Germinal center (tissue), 1 donor: ENCODE measurements at regions not wholly inside any gene's neighbourhood (a gene's known extent, or its start where the extent isn't known, plus 50 kb on each side); places are given as distances from the start of the nearest gene placed in this dataset.

Source experiments
- DNase-seq: peaks from one replicate; pipeline ENCODE4 v3.0.0; 2012; ENCODE audit warnings: mixed read lengths, low spot score

DNA sequence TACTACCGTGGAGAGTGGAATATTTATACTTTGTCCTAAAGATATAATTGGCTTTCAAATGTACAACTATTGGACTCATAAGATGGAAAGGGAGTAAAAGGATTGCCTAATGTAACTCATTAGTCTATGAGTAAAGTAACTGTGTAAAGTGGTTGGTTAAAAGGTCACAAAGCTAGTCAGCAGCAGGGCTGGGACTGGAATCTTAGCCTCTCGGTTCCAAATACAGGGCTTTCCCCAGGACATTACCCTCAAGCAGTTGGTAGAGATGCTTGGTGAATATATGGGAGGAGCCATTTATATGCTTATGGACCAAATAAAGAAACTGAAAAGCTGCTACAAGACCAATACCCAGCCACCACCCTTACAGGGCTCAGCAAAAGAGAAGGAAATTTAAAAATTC, 283.7 kb downstream of the HLX start:
- no peak for DNase-seq

DNA sequence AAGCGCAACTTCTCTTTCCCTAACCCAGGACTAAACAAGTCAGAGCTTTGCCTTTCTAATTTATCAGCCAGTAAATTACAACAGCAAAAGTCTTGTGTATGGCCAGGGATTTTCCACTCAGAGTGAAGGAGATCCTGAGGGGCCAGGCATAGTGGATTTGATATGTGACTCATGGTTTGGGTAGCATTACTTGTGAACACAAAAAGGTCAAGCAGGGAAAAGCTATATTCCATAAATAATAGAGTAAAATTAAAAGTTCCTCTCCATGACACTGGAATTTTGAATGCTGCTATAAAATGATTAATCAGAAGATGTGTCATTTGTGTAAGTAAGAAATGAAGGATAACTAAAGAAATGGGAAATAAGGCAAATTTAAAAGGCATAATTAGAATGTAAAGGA, 284.8 kb downstream of the HLX start:
- DNase-seq, result no peak

DNA sequence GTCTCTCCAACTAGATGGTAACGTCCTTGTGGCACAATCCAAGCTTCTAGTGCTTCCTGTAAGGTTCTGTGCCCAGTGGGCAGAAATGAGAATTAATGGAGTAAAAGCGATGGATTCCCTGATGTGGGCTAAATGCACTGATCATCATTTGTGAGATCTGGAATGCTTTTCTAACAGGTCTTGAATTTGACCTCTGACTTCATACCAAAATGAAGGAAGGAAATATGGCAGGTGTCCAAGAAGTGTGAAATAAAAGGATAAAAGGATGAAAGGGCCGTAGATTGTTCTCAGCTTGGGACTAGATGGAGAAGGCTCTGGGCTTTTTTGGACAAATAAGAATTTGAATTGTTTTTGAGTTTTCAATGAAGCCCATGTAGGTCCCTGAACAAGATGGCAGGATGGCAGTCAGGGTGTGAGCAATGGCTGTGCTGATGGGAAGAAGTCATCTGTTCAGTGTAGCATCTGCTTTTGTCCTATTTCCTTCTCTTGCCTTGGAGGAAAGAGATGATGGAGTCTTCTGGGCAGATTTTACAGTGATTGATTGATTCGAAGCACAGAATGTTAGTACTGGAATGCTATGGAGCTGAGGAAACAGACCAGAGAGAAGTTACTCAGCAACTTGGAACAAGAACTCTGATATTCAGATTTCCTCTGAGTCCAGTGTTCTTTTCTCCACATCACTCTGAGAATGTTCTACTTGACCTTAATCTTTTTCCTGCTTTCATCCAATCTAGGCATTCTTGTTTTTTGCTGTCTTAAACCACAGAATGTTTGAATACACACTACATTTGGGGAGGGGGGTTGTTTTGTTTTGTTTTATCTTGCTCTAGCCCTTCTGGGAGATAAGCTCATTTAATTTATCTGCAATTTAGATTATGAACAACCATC, 286.0 kb downstream of the HLX start:
- no peak for DNase-seq

DNA sequence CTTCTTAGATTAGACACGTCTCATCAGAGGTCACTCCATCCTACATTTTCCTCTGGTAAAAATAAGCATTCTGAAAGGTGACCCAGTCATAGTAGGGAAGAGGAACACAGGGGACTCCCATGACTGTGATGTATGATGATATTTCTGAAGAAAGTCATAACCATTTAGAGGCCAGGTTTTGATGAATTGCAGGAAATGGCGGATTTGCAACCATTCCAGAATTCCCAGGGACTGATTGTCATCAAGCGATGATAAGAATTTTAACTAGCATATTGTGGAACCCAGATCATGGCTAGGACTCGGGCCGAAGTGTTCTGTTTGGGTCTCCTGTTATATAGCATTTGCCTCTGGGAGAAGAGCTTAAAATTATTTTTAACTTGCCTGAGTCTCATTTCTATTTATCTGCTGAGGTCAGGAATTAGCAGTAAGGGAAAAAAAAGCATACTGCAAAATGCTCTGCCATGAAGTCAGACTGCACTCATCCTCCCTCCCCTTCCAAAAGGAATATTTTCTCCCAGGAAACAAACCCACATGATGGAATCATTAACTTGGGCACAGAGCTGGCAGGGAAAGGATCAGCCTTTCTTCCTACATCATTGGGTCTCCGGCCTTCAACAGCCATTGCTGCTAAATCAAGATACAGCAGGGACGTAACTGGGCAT, 286.7 kb downstream of the HLX start:
- no peak for DNase-seq

DNA sequence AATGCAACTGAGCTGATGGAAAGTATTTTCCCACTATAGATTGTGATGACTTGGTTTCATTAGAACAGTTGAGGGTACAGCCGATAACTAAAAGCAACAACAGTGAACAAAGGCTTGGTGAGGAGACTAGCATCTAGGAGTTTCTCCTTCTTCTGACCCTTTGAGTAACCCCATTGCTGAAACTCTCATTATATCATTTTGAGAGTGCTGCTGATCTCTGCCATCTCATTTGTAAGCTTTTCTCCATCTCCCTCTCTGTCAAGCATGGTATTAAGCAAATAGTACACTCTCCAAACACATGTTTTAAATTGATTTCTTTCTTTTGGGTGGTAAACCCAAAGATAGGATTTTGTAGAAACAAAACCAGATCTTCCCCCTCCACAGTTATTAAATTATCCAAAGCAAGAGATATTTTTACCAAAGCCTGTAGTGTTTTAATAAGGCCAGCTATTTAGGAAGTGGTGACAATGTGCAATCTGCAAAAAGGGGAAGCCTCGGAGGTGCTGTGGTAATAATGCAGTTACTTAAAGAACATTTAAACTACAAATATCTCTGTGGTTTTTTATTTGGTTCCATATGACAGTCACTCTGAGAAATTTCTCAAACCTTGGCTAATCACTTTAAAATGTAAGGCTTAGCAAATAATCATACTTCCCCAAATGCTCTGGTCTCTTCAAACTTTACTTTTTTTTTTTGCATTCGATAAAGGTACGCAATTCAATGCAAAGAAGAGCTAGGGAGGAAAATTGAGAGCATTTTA, 287.5 kb downstream of the HLX start:
- peak; percentile 49 for DNase-seq

DNA sequence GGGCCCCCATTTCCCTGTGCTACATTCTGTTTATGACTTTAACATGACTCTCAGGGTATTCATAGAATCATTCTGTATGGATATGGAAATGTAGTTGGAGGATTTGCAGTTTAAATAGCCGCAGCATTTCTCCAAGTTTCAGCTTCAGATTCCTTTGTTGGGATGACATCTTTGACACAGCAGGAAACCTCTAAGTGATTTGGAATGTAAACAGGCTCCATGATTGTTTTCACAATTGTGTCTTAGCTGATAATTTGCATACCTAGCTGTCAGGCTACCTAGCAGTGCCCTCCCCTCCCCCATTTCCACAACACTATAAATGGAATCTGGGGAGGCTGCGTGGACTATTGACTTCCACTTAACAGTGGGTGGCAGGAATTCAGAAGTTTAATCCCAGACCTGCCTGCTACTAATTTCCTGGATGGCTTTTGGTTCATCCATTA, 290.2 kb downstream of the HLX start:
- no peak for DNase-seq

DNA sequence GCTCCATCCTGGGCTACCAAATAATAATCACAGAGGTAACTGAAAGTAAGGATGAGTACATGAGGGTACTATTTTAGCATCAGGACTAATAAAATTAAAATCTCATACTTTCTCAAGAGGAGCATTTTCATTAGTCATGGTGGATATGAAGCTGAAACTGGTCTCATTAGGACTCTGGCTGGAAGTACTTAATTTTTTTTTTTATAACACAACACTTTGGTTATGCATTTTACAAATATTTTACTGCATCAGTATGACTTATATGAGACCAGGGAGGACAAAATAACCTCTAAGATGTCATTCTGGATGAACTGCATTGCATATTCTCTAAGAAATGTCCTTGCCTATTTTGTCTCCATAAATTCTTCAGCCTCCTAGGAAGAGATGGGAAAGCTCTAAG, 290.9 kb downstream of the HLX start:
- no peak for DNase-seq

DNA sequence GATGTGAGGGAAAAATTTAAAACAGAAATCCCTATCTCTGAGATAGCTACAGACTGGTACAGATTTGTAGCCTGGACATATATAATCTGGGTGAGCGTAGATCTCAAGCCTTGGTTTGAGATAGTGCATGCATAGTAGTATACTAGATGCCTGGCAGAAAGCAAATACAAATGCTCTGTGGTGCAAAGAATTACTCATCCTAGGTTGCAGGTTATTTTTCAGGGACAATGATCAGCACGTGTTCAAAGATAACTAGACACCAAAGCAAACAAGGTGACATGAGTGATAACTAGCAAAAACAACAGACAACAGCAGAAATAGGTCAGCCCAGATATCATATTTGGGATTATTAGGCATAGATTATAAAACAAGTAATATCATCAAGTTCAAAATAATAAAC, 292.5 kb downstream of the HLX start:
- no peak for DNase-seq

DNA sequence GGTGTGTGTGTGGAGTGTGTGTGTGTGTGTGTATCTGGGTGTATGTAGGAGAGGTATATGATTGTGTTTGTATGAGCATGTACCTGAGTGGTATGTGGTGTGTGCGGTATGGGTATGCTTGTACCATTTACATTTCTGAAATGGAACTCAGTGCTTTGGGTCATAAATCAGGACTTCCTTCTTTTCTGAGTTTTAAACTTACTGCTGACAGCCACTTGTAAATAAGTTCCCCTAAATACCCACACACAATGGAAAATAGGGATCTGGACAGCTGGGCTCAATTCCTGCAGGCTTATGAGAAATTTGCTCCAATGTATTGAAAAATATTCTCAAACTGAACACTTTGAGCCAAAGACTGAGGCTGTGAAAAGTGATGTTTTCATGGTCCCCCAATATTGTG, 293.6 kb downstream of the HLX start:
- no peak for DNase-seq

DNA sequence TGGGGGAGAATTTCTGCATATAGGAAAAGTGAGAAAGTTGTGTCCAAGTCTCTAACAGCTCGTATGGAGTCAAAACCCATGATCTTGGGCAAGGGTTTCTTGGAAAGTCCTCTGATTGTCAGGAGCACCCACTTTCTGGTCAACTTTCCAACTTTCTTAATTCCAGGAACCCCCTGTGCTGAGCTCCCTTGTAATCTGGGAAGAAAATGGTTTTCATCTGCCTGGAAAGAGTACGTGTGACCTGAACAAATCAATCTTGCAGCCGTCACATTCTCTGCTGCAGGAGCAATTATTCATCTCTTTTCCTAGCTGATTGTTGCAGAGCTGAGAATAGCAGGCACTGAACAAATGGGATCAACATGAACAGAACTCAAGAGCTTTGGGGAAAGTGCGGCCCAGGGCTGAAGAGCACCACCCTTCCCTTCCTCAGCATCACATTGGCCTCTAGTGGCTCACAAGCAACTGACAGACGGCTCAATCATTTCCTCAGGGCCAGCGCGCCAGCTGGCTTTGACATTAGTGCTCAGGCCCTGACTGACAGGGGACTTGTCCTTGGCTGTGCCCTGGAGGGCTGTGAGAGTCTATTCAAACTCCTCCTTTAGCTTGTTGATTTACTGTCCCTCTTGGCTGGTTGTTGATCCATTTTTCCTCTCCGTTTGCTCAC, 295.2 kb downstream of the HLX start:
- DNase-seq, result no peak

DNA sequence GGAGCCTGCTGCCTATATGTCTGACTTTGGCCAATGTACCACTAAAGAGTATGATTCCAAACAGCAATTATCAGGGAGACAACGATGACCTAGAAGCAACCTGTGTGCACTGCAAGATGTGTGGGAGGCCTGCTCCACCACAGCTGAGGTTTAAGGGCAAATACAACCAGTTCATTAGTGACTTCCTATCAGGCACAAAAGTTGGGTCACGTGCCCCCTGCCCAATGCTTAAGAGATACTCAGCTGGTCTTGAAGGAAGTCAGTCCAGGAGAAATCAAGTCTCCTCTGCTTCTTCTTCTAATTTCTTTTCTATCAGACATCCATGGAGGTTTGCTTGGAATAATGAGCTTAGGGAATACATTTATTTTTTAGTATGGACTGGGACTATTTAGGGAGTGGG, 296.0 kb downstream of the HLX start:
- no peak for DNase-seq

DNA sequence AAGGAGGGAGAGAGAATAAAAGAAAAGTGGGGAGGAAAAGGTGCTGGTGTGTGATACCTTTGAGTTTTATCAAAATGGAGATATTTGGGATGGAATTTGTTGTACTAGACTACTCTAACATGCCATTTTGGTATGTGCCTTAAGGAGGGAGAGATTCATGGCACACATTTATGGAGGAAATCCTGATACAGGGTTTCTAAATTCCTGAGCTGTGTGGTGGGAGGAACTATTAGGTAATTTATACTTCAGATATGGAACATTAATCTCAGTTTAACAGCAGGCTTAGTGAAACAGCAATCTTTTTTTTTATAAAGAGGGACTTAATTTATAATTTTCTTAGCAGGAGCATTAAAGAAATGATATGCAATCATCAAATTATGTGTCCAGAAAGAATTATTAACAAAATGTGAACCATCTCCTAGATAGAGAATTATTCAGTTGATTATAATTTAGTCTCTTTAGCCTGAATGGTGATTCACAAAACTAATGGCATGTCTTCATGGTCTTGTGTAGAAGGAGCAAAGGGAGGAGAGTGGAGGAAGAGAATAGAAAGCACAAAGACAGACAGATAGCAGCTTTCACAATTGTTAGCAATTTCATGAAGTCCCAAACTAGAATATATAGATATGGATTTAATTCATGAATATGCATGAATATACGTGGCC, 301.6 kb downstream of the HLX start:
- no peak for DNase-seq

DNA sequence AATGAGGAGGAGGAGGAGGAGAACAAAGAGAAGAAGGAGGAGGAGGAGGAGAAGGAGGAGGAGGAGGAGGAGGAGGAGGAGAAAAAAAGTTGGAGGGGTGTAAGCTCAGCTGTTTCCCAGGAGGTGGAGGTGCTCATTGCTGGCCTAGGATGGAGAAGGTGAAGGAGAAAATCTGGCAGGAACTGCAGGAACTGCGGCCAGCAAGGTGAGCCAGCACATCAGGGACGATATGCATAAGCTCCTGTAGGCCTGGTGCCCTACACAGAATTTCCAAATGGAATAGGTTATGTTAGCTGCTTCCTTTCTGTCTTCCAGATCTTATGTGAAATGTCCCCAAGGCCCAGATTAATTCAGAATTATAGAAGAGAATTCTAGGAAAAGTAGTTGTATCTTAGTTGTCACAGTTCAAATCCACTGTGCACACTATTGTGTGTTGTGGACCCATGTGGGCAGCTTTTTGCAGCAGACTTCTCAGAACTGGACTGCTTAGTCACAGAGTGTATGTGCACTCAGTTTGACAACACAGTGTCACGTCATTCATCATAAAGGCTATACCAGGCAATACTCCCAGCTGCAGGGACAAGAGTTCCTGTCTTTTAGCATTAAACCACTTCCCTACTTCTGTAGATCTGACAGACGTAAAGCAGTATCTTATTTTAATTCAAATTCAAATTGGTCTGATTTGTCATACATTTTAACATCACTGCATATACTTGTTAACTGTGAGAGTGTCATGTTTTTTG, 303.7 kb downstream of the HLX start:
- DNase-seq, result no peak

DNA sequence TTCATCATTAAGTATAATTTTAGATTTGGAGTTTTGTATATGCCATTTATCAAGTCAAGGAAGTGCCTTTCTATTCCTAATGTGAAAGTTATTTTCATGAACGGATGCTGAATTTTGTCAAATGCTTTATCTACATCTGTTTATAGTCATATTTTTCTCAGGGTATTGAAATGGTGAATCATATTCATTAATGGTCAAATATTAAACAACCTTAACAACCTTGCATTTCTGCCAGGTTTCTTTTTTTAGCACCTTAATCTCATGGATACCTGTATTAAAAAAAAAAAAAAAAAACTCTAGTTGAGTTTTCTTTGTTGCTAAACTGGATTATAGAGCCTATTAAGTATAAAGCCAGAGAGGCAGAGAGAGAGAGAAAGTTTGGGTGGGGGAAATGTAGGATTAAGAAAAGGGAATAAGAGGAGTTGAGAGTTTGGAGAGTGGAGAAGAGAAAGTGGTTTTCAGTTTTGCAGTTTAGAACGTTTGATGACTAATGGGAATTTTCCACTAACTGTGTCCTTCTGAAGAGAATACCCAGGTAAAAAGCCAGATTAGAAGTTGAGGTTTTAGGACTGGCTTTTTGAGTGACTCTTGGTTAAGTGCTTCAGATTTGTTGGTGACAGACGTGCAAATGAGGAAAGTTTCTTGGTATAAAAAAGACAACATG, 305.0 kb downstream of the HLX start:
- DNase-seq, result no peak

DNA sequence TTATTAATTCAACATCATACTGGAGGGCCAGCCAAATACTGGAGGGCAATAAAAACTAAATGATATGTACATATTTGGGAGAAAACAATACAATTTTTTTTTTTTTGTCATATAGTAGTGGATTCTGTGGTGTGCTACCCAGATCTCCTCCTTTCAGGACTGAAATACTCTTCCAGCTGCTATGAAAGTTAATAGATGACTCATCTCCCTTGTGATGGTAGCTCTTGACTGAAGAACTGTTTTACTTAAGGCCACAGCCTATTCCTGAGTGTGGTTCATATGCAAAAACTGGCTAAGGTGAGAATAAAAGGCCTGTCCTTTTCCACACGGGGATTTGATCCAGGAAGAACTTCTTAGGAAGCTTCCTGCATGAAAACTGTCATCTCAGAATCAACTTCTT, 307.9 kb downstream of the HLX start:
- DNase-seq, result no peak

DNA sequence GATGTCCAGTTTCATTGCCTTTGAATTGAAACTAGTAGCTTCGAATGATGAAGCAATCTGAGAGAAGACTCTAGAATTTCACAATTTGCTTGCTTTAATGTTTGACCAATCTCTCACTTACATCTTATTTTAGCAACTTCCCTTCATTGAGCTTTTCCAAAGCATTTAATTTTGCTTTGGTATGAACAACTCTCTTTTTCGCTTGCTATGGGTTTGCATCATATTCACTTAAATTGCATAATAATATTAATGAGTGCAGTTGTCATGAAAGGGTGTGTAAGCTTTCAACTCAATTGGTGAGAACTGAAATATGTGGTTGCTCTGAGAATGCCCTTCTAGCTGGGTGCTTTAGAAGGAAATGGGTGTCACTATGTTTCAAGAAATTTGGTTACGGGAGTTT, 309.2 kb downstream of the HLX start:
- no peak for DNase-seq

DNA sequence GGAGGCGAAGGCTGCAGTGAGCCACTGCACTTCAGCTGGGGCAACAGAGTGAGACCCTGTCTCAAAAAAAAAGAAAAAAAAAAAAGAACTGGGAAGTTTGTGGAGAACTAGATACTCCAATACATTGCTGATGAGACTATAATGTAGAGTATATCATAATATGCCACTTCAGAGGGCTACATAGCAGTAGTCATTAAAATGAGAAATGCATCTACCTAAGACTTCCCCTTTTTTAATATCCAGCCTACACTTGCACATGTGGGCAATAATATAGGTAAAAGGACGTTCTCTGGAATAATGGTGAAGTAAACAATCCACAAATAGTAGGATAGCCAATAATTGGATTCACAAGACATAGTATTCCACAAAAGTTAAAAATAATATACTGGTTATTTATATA, 311.0 kb downstream of the HLX start:
- no peak for DNase-seq

DNA sequence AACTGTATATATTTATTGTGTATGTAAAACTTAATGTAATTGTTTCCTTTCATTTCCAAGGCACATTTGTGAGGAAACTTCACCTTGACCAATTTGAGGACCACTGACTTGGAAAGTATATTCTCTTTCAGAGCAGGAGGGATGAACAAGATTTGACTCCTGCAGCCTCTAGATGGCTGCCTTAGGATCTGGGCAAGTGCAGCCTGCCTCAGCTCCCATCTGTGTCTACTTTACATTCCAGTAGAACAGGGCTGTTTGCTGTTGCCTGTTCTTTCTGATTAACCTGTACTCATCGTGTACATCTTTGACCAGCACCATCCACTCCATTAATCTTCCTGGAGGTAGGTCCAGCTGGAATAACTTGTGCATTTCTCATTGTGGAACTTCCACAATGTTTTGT, 312.8 kb downstream of the HLX start:
- DNase-seq, result no peak

DNA sequence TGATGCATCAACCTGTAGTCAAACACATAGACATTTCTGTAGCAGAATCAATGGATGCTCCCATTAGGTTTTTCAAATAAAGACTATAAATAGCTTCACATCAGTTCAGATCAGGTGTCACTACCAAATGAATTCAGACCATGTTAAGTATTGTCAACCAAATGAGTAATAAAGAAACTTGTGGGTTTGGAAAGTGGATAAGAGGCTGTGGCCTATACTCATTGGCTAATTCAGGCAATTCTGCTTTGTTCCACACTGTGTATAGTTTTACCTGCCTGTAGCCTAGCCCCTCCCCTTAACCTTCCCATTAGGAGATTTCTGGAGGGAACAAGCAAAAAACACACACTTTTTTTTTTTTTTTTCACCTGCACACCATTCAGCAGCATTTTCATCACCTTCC, 321.2 kb downstream of the HLX start:
- no peak for DNase-seq

DNA sequence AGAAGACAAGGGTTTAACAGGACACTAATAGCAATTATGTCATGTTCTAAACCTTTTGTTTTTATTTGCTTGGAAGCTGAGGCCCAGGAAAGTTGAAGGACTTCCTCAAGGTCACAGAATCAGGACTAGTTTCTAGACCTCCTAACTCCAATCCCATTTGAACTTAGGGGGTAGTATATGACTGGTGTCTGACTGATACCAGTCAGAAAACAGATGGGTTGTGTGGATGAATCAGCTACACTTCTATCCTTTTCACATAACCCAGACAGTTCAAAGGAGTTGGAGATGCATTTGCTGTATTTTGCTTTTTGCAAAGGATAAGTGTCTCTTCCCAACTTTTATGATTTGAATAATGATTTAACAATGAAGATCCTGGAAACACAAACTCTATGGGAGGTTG, 322.5 kb downstream of the HLX start:
- no peak for DNase-seq
